ENCODE measurements at regions not wholly inside any gene's neighbourhood (a gene's known extent, or its start where the extent isn't known, plus 50 kb on each side); places are given as distances from the start of the nearest gene placed in this dataset.
"Not testable (repeated sequence)": the region's sequence is repeated elsewhere in the genome, so short reads cannot be mapped to it uniquely, and the experiment has no call there.

DNA sequence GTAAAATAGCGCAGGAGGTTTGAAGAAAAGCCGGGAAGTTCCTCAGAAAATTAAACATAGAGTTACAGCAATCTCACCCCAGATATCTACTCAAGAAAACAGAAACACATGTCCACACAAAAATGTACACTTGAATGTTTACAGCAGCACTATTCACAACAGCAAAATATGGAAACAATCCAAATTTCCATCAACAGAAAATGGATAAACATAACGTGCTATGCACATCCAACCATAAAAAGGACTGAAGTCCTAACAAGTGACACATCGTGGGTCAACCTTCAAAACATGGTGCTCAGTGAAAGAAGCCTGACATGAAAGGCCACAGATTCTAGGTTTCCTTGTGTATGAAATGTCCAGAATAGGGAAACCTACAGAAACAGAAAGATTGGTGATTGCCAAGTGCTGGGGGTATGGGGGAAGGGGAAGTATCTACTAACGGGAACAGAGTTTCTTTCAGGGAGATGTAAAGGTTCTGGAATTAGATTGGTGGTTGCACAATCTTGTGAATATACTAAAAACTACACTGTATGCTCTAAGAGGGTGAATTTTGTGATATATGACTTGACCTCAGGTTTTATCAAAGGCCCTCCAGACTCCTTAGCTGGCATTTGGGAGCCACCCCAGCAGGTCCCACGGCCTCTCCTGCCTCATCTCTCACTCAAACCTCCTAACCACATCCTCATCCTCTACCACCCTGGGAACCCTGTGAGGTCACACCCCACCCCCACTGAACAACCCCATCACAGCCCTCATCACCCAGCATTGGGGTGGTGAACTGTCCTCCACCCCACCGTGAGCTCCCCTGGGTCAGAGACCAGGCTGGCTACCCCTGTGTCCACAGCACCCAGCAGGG lies 69.2 kb upstream of the PRR5 start:
- intact Hi-C loops (cut with DNase I), result no loop called here
- DNase-seq (ENCODE audit: low spot score), result no peak

DNA sequence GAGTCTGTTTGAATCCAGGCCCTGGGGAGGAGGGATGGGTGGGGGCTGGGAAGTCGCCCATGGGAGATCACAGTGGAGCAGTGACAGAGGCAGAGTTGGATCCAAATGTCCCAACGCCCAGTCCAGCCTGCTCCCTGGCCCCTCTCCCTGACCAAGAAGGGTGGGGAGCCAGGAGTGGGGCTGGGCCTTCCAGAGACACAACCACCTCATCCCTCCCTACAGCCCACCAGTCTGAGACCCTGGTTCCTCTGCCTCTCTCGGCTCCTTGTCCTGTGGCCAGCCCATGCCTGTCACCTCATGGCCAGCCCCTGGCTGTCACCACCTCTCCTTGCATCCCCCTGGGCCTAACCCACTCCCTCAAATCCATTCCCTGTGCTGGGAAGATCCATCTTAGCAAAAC lies 71.2 kb upstream of the PRR5 start:
- intact Hi-C loops (cut with DNase I), result no loop called here
- no peak for DNase-seq (ENCODE audit: low spot score)

DNA sequence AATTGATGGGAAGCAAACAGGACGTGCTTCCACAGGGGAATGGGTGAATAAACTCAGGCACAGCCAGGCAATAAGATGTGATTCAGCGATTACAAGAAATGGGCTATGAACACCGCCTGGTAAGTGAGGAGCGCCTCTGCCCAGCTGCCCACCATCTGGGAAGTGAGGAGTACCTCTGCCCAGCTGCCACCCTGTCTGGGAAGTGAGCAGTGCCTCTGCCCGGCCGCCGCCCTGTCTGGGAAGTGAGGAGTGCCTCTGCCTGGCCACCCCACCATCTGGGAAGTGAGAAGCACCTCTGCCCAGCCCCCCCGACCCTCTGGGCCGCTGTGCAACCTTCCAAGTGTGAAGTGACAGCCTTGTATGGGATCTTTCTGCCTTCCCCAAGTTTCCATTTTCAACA lies 73.2 kb upstream of the PRR5 start:
- intact Hi-C loops (cut with DNase I), result loop anchor here (10.0 kb wide), 2 partner anchors 294 to 1234 kb away; no protein-coding TSS in a partner anchor
- DNase-seq (ENCODE audit: low spot score), result no peak

DNA sequence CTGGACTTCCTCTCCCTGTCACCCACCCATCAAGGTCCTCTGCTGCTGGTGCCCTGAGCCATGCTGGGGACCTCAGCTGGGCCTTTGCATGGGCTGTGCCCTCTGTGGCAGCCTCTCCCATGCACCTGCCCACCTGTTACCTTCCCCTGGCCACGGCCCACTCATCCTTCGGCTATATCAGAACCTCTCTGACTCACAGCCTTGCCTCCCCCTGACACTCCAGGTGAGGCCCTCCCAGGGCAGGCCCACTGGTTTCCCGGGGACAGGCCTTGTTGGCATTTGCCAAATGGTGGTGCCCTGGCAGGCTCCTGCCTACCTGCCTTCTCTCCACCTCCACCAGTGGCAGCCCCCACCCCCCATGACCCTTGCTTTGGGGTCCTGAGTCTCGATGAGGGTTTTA lies 73.7 kb upstream of the PRR5 start:
- peak; percentile 51 for DNase-seq (ENCODE audit: low spot score)
- intact Hi-C loops (cut with DNase I), result loop anchor here (10.0 kb wide), 2 partner anchors 293 to 1233 kb away; no protein-coding TSS in a partner anchor

DNA sequence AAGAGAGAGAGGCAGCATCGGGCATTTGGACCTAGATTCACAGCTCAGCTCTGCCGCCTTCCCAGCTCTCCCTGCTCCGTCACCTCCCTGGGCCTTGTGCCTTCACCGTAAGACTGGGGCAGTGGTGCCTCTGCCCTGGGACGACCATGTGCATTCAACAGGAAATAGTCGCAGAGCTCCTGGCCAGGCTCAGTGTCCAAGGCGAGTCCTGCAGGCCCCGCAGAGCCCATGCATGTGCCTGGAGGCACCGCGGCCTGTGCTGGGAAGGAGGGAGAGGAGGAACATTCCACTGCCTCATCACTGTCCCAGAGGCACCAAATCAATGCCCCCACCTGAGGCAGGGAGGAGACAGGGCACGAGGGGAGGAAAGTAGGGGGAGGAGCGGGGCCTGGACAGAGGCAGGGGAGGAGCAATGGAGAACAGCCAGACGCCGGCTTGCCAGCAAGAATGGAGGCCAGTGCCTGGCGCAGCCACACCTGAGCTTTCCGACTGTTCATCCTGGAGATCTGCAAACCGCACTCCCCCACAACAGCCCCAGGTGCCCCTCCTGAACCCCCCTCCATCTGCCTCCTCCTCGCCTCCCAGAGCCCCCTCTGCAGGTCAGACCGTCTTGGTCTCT lies 74.4 kb upstream of the PRR5 start:
- no peak for DNase-seq (ENCODE audit: low spot score)
- intact Hi-C loops (cut with DNase I), result loop anchor here (2.0 to 10.0 kb wide), 3 partner anchors 293 to 1233 kb away; no protein-coding TSS in a partner anchor

DNA sequence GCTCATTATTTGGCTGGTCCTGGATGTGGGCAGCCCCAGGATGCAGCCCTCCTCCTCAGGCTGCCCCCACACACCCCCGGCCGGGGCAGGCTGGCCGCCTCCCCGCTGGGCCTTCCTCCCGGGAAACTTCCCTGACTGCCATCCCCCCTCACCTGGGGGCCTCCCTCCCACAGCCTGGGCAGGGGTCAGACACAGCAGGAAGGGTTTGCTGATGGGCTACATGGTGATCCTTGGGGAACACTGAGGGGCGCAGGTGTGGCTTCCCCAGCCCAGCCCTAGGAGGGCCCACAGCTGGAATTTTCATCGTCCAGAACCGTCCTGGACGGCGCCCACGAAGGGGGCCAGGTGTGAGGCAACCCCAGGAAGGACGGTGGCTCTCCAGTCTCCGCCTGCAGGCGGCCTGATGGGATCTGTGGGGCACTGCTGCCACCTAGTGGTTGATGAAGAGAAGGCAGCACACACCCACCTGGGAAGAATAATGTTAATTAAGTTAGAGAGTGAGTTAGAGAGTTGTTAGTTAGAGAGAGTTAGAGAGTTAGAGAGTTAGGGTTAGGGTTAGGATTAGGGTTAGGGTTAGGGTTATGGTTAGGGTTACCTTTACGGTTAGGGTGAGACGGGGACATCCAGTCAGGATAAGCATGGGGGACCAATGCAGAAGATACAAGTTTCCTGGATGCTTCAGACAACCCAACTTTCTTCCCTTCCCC lies 75.9 kb upstream of the PRR5 start:
- DNase-seq (ENCODE audit: low spot score), result no peak
- intact Hi-C loops (cut with DNase I), result loop anchor here (1.0 to 10.0 kb wide), 4 partner anchors 291 to 1231 kb away; no protein-coding TSS in a partner anchor

DNA sequence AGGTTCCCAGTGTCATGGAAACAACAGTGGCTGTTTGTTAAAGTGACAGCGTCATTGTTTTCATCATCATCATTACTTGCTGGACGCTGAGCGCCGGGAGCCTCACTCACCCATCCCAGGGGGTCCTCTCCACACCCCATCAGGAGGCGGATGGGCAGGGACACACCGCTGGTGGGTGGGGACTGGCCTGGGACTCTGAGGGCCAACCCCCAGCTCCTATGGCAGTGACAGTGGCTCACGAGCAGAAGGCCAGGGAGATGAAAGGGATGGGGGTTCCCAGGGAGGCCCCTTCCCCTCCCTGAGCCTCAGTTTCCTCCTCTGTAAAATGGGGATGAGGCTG lies 76.6 kb upstream of the PRR5 start:
- intact Hi-C loops (cut with DNase I), result loop anchor here (10.0 kb wide), 2 partner anchors 291 to 1231 kb away; no protein-coding TSS in a partner anchor

DNA sequence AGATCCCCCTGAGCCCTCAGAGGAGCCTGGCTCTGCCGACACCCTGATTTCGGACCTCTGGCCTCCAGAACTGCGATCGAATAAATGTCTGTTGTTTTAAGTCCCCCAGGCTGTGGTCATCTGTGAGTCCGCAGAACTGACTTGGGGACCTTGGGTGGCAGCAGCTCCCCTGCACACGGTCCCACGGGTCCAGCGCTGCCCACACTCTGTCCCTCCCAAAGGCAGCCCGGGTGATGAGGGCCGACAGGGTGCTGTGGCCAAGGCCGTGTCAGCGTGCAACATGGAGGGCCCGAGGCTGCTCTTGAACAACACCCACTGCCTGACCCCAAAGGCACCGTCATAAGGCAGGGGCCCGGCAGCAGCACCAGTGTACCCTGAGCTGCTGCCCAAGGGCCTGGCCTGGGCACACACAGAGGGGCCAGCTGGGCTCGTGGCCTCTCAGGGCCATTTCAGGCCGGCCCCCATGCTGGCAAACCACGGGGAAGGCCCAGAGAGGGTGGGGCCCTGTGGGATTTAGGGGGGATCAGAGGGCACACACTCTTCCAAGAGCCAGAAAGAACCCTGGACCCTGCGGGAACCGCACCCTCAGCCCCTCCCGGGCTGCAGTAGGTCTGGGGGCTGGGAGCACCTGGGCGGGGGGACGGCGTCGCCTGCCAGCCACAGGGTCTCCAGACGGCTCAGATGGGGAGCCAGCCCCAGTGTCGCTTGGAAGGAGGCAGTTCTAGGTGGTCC lies 77.1 kb upstream of the PRR5 start:
- no peak for DNase-seq (ENCODE audit: low spot score)
- intact Hi-C loops (cut with DNase I), result loop anchor here (10.0 kb wide), 2 partner anchors 290 to 1230 kb away; no protein-coding TSS in a partner anchor

More for the DNA sequence above, 76.6 kb upstream of the PRR5 start:
- no peak for DNase-seq (ENCODE audit: low spot score)

DNA sequence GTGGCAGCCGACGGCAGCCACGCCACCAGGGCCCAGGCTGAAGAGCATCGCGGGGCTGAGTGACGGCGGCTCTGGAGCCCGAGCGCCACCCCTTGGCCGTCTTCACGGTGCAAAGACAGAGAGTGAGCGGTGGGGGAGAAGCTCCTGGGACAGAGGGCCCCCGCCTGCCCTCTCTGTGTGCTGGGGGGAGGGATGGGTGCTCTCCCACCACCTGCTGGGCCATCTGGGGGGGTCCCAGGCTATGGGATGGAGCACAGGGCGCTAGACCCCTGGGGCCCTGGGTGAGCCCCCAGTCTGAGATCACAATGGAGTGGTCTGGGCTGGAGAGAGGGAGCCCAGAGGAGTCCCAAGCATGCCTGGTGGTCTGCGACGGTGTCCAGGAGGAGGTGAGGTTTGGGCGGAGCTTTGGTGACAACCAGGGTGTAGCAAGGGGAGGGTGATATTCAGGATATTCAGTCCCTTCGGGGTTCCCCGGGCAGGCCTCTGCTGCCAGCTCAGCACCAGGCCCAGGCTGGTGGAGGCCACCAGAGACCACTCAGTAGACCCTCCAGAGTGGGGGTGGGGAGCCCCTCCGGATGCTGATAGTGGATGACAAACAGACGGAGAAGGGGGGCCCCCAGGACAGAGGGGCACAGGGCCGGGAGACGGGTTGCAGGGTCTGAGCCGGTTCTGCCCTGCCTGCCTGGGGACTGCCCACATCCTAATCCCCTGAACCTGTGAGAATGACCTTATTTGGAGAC lies 78.1 kb upstream of the PRR5 start:
- intact Hi-C loops (cut with DNase I), result loop anchor here (10.0 kb wide), 2 partner anchors 289 to 1229 kb away; no protein-coding TSS in a partner anchor
- no peak for DNase-seq (ENCODE audit: low spot score)

DNA sequence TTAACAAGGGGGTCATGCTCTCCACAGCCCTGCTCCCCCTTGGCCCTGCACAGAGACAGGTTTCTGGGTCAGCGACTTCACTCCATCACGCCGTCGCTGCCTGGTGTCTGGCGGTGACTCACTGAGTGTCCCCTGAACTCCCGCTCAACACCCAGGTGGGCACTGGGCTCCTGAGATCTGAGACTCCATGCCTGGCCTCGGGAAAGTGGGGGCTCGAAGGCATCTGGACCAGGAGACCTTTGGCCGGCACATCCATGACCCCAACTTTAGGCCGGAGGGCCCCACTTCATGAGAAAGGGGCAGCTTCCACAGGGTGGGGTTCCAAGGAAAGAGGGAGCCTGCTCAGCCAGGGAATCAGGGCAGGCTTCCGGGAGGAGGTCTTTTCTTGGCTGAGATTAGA lies 79.3 kb upstream of the PRR5 start:
- DNase-seq (ENCODE audit: low spot score), result no peak
- intact Hi-C loops (cut with DNase I), result loop anchor here (10.0 kb wide), 2 partner anchors 288 to 1228 kb away; no protein-coding TSS in a partner anchor

DNA sequence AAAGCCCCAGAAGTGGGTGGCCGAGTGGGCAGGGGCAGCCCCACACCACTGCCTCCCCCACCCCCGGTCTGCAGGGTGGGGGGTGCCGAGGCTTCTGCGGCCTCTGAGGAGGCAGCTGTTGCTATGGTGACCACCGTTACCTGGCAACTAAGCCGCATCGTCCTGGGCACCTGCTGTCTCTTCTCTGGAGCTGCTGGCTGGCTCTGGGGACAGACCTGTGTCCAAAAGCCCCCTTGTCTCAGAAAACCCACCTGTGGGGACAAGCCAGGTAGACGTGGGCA lies 79.9 kb upstream of the PRR5 start:
- intact Hi-C loops (cut with DNase I), result loop anchor here (10.0 kb wide), 2 partner anchors 287 to 1227 kb away; no protein-coding TSS in a partner anchor
- DNase-seq (ENCODE audit: low spot score), result no peak

DNA sequence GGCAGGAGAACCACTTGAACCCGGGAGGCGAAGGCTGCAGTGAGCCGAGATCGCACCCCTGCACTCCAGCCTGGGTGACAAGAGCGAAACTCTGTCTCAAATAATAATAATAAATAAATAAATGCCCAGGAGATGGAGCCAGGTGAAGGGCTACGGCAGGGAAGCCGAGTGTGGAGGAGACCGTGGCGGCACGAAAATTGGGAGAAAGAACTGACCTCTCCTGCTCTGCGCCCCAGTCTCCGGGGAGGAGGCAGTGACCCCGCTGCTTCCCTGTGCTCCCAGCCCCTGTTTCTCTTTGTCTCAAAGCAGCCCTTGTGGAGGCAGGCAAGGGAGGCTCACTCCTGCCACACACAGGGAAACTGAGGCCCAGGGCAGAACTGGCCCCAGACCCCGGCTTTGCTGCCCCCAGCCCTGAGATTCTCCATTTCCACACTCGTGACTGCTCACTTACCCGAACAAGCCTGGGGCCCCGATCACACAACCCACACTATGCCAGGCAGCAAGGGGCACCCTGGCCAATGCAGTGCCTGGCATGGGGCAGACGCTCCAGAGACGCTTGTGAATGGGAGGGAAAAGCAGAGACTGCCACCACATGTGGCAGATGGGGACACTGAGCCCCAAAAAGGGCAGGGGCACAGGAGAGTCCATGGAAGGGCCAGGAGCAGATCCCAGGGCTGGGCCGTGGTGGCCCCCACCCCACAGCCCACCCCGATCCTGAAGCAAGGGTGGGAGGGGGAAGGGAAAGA lies 80.4 kb upstream of the PRR5 start:
- DNase-seq (ENCODE audit: low spot score), result no peak
- intact Hi-C loops (cut with DNase I), result loop anchor here (10.0 kb wide), 2 partner anchors 287 to 1227 kb away; no protein-coding TSS in a partner anchor

DNA sequence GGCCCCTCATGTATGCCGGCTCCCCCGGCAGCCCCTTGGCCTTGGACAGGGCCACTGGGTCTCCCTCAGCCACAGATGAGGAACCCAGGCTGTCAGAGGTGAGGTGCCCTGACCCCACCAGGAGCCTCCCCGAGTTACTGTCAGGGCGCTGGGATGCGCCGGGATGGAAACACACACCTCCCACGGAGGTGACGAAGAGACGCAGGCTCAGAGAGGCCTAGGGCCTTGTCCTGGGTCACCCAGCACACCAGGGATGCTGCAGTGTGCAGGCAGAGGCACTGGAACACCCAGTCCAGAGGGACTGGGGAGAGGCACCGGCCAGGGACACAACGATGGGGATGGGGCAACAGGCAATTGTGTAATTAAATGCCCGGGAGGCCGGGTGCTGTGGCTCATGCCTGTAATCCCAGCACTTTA lies 81.2 kb upstream of the PRR5 start:
- no peak for DNase-seq (ENCODE audit: low spot score)
- intact Hi-C loops (cut with DNase I), result loop anchor here (10.0 kb wide), 2 partner anchors 286 to 1226 kb away; no protein-coding TSS in a partner anchor

DNA sequence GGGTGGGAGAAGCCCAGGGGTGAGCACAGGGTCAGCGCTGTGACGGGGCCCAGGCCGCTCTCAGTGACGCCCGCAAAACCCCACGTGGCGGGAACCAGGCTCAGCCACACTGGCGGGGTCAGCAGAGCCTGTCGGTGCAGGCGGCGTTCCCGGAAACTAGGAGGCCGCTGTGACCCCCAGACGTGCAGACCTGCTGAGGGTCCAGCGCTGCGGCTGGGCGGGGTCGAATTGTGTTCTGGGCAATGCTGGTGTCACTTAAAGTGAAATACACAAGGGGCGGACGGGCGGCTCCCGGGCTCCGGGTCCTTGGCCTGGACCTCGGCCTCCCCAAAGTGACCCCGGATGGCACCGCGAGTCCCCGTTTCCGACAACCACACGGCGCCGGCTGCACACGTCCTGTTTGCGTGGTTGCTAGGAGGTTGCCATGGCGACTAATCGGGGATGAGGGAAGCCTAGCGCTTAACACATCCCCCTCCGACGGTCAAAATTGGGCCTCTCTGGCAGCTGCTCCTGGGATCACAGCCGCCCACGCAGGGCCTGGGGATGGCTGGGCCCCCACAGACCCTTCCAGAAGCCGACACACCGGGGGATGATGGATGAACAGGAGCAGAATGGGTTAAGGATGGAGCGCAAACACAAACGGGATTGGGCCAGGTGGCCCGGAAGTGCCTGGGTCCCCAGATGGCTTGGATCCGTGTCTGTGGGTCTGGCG lies 81.7 kb upstream of the PRR5 start:
- DNase-seq (ENCODE audit: low spot score), result peak; percentile 86
- intact Hi-C loops (cut with DNase I), result loop anchor here (10.0 kb wide), 2 partner anchors 285 to 1225 kb away; no protein-coding TSS in a partner anchor

DNA sequence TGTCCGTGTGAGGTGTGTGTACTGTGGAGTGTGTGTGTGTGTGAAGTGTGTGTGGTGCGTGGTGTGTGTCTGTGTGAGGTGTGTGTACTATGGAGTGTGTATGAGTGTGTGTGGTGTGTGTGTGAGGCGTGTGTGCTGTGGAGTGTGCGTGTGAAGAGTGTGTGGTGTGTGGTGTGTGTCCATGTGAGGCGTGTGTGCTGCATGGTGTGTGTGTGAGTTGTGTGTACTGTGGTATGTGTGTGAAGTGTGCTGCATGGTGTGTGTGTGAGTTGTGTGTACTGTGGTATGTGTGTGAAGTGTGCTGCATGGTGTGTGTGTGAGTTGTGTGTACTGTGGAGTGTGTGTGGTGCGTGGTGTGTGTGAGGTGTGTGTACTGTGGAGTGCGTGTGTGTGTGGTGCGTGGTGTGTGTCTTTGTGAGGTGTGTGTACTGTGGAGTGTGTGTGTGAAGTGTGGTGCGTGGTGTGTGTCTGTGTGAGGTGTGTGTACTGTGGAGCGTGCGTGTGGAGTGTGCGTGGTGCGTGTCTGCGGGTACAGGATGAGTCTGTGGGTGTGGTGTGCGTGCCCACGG lies 82.4 kb upstream of the PRR5 start:
- not testable (repeated sequence) for DNase-seq (ENCODE audit: low spot score)
- intact Hi-C loops (cut with DNase I), result loop anchor here (10.0 kb wide), 2 partner anchors 285 to 1225 kb away; no protein-coding TSS in a partner anchor

DNA sequence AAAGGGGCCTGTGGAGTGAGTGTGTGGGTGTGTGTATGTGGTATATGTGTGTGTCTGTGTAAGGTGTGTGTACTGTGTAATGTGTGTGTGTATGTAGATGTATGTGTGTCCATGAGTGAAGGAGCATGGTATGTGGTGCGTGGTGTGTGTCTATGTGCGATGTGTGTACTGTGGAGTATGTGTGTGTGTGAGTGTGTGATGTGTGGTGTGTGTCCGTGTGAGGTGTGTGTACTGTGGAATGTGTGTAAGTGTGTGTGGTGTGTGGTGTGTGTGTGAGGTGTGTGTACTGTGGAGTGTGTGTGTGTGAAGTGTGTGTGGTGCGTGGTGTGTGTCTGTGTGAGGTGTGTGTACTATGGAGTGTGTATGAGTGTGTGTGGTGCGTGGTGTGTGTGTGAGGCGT lies 83.1 kb upstream of the PRR5 start:
- intact Hi-C loops (cut with DNase I); DNase-seq (ENCODE audit: low spot score): not testable (repeated sequence)

DNA sequence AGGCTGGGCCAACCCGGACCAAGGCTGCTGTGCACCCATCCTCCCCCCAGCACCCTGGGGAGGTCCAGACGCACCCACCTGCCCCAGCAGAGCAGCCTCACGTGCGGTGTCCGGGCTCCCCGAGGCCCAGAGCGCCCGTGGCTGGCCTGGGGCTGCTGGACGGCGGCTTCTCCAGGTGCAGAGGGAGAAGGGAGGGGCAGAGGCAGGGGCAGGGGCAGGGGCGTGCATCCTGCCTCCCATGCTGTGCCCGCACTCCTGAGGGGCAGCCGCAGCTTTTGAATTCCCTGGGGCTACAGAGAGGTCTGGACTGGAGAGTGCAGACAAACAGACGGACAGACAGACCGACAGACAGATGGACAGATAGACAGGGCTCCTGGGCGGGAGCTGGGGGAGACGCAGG lies 83.6 kb upstream of the PRR5 start:
- intact Hi-C loops (cut with DNase I), result no loop called here
- no peak for DNase-seq (ENCODE audit: low spot score)

Data from cardiac septum (tissue), 1 donor.